Pancreas (tissue), 10 donors: ENCODE measurements at regions not wholly inside any gene's neighbourhood (a gene's known extent, or its start where the extent isn't known, plus 50 kb on each side); places are given as distances from the start of the nearest gene placed in this dataset.
A peak's percentile ranks its signal among the peaks of the same experiment; 100 is the strongest.

Source experiments
- ATAC-seq, 4 donors: fragments of 200-7000 bp; cut with Tn5 transposase; one replicate each; pipeline versions ENCODE4 v1.8.0 to v1.9.1; 2020; ENCODE audit warnings: mild to moderate bottlenecking in 4 of 4, moderate library complexity in 4 of 4
- DNase-seq, 6 donors: peaks; one replicate each; pipeline ENCODE4 v3.0.0-alpha.2; 2020
- FAIRE-seq: peaks from 2 replicates; lab custom pipeline; 2012; peaks lifted over from hg19 to GRCh38; lab: Jason Lieb, UNC
- H3K27ac ChIP-seq, 4 donors: fragments of 200-600 bp; sonication (generic); 1 replicate in 3 of 4; 2 replicates in 1 of 4; pipeline versions ENCODE4 v1.5.0 to v1.8.0; 2020
- H3K27me3 ChIP-seq, 4 donors: fragments of 200-600 bp; one replicate each; pipeline ENCODE4 v1.8.0; 2021
- H3K36me3 ChIP-seq, 3 donors: fragments of 200-600 bp; sonication (generic) in 1 of 3; one replicate each; pipeline versions ENCODE4 v1.5.0 to v1.8.0; 2020 to 2021
- H3K4me1 ChIP-seq, 3 donors: fragments of 200-600 bp; one replicate each; pipeline ENCODE4 v1.8.0; 2021
- H3K4me3 ChIP-seq, 4 donors: fragments of 200-600 bp; sonication (generic) in 2 of 4; one replicate each; pipeline versions ENCODE4 v1.5.0 to v1.8.0; 2020 to 2021
- H3K9me3 ChIP-seq, 4 donors: fragments of 200-600 bp; one replicate each; pipeline ENCODE4 v1.8.0; 2021
- CTCF ChIP-seq, 4 donors: fragments of 200-600 bp; sonication (generic) in 3 of 4; IDR thresholded peaks; one replicate each; pipeline versions ENCODE4 v1.5.0 to v1.8.0; 2021; ENCODE audit warnings: antibody characterized with exemption in 4 of 4
- WGBS, 2 donors: extraction: QIAGEN DNeasy Blood & Tissue Kit; methylation state at CpG; one replicate each; pipeline ENCODE4 v1.1.7; 2013; 5-methylcytosine and 5-hydroxymethylcytosine counted together
- intact Hi-C, 3 donors: fragments of 100-400 bp; cut with DNase I; formaldehyde crosslinking; loops; one replicate each; pipeline versions ENCODE4 v1.11.1 to v1.14.2; 2022
- donor health status: healthy with polysubstance abuse.
- donor health status: DM: no; HTN: no; CAD: no; lungs with moderate emphysema.
- donor health status: DM: no; HTN: no; CAD: no.
- donor health status: control.
- donor health status: control.
- donor health status: Bipolar disorder and iron deficiency.
- donor health status: DM: yes; HTN: yes; CAD: no.
- donor health status: DM: no; HTN: no; CAD: no.
- donor health status: DM: no; HTN: no; CAD: no.
- donor health status: DM: yes; HTN: yes; CAD: no.

GRCh38 chr12:19572920-19573558 is 133.7 kb downstream of the AEBP2 start:
- Histone ChIP-seq H3K4me1 (peaks cover 0 to 9% (median 0%) of the 10 kb centered on the region in 3 donors), H3K27ac (no peak overlapping the region), H3K9me3 (no peaks in the 10 kb centered on the region), H3K4me3 (no peak overlapping the region), H3K27me3 (no peaks in the 10 kb centered on the region), H3K36me3 (no peaks in the 10 kb centered on the region)
- DNase-seq (peak in 1 of 6 donors; percentile 42), FAIRE-seq (no peak), ATAC-seq (no peak)
- no peak for TF ChIP-seq CTCF (IDR thresholded peaks at IDR 0.05)
- intact Hi-C loops: no loop called here
- 85 to 86% methylated on average over 16 of the region's 16 CpGs for WGBS, 2 donors

- intact Hi-C loops: no loop called here
- WGBS, 2 donors: 93 to 94% methylated on average over 11 of the region's 11 CpGs
- FAIRE-seq: no peak
- Histone ChIP-seq H3K4me1 (peaks cover 0 to 9% (median 0%) of the 10 kb centered on the region in 3 donors), H3K27ac (no peak overlapping the region), H3K27me3 (no peaks in the 10 kb centered on the region), H3K4me3 (no peak overlapping the region), H3K9me3 (no peaks in the 10 kb centered on the region), H3K36me3 (no peaks in the 10 kb centered on the region)
- peak in 1 of 6 donors; percentile 40 for DNase-seq
- no peak for TF ChIP-seq CTCF (IDR thresholded peaks at IDR 0.05)
- ATAC-seq: no peak
These were observed 134.6 kb downstream of the AEBP2 start for GRCh38 chr12:19573866-19574265.

- Histone ChIP-seq H3K4me1 (peaks cover 0 to 9% (median 0%) of the 10 kb centered on the region in 3 donors), H3K27me3 (no peaks in the 10 kb centered on the region), H3K4me3 (no peak overlapping the region), H3K9me3 (no peaks in the 10 kb centered on the region), H3K27ac (no peak overlapping the region), H3K36me3 (no peaks in the 10 kb centered on the region)
- TF ChIP-seq CTCF (IDR thresholded peaks at IDR 0.05): no peak
- no peak for FAIRE-seq
- no peak for DNase-seq
- no peak for ATAC-seq
- intact Hi-C loops: no loop called here
These were observed 135.3 kb downstream of the AEBP2 start for GRCh38 chr12:19574601-19575000.

GRCh38 chr12:19575337-19576243 is 136.3 kb downstream of the AEBP2 start:
- no peak for FAIRE-seq
- Histone ChIP-seq H3K27me3 (no peaks in the 10 kb centered on the region), H3K9me3 (no peaks in the 10 kb centered on the region), H3K4me1 (peaks cover 0 to 9% (median 0%) of the 10 kb centered on the region in 3 donors), H3K4me3 (no peak overlapping the region), H3K27ac (no peak overlapping the region), H3K36me3 (no peaks in the 10 kb centered on the region)
- peak in 3 of 4 donors; percentile 44 to 53 (median 46) for ATAC-seq
- intact Hi-C loops: no loop called here
- no peak for TF ChIP-seq CTCF (IDR thresholded peaks at IDR 0.05)
- no peak for DNase-seq
- 59 to 67% methylated on average over 5 of the region's 5 CpGs for WGBS, 2 donors
